SK-MEL-5 (cell line): ENCODE measurements at regions not wholly inside any gene's neighbourhood (a gene's known extent, or its start where the extent isn't known, plus 50 kb on each side); places are given as distances from the start of the nearest gene placed in this dataset.
"Not testable (repeated sequence)": the region's sequence is repeated elsewhere in the genome, so short reads cannot be mapped to it uniquely, and the experiment has no call there.

ENCODE experiments used
- DNase-seq: peaks from one replicate; pipeline ENCODE4 v3.0.0-alpha.2; 2016; ENCODE audit warnings: low read depth, low spot score
- in situ Hi-C: cut with HindIII; loops from 2 replicates; pipeline ENCODE4 v1.10.0; 2016; ENCODE audit warnings: low sequenced_read_pairs, high pct_unique_total_duplicates, low pct_unique_long_range_greater_than_20kb

DNA sequence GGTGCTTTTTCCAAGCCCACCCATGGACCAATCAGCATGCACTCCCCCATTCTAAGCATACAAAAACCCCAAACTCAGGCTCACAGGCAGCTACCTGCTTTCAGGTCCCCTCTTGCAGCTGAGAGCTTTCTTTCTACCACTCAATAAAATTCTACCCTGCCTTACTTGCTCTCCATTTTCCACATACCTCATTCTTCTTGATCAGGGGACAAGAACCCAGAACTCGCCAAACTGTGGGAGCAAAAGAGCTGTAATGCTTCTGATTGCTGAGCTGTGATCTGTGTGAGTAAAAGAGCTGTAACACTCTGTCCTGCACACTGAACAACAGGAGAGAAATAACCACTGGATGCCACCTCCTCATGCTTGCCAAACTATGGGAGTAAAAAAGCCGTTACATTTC, 972.1 kb downstream of the SLITRK5 start:
- DNase-seq = no peak
- in situ Hi-C loops = no loop called here

GRCh38 chr13:88648598-88649373, 977.6 kb downstream of the SLITRK5 start:
- peak; percentile 8 for DNase-seq
- in situ Hi-C loops = no loop called here

GRCh38 chr13:88649855-88650254, 978.7 kb downstream of the SLITRK5 start:
- in situ Hi-C loops = no loop called here
- DNase-seq = no peak

DNA sequence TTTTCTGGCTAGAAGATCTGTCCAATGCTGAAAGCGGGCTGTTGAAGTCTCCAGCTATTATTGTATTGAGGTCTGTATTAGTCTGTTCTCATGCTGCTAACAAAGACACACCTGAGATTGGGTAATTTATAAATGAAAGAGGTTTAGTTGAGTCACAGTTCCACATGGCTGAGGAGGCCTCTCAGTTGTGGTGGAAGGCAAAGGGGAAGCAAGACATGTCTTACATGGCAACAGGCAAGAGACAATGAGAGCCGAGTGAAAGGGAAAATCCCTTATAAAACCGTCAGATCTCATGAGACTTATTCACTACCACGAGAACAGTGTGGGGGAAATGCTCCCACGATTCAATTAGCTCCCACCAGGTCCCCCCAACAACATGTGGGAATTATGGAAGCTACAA, 980.4 kb downstream of the SLITRK5 start:
- no peak for DNase-seq
- in situ Hi-C loops = no loop called here

DNA sequence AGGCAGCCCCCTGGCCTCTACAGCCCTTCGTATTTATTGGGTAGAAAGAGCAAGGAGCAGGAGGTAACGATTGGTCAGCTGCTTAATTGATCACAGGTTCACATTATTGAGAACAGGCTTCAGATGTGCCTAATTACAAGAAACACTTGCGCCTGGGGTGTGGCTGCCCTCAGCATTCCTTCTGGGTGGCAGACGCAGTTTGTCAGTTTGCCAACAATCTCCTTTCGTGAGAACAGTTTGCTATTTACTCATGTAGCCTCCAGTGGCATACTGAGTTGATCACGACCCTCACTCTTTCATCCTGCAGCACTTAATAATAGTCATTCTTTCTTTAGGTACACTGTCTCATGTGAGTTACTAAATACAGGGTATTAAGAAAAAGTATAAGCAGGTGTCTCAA, 985.6 kb downstream of the SLITRK5 start:
- no peak for DNase-seq
- in situ Hi-C loops = no loop called here

DNA sequence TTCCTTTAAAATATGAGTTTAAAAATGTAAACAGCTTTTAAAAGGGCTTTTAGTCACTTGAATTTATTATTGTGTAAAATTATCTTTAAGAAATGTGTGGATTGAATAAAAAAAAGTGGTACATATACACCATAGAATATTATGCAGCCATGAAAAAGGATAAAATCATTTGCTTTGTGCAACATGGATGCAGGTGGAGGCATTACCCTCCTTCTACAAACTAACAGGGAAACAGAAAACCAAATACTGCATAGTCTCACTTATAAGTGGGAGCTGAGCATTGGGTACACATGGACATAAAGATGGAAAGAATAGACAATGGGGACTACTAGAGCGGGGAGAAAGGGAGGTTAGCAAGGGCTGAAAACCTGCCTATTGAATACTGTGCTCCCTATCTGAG, 999.3 kb downstream of the SLITRK5 start:
- DNase-seq = no peak

DNA sequence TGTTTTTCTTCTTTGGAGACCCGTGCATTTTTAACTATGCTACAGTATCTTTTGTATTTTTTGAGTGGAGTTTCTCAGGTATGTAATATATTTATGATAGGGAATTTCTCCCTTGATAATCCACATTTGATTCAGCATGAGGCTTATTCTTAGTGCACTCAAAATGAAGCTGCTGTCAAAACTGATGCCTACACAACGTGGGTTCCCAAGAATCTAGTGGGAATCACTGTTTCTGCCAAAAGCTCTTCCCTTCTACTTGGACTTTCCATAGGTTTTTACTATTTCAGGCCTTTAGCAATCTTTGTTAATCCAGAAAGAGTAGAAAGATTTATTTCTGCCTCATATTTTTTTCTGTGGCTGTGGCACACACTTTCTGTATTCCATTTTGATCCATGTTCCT, 1003.7 kb downstream of the SLITRK5 start:
- DNase-seq = no peak
- in situ Hi-C loops = no loop called here

More for the DNA sequence above, 999.3 kb downstream of the SLITRK5 start:
- in situ Hi-C loops = no loop called here

- in situ Hi-C loops = no loop called here
- DNase-seq = no peak
Measured at GRCh38 chr13:88675347-88675996, 1004.3 kb downstream of the SLITRK5 start.

GRCh38 chr13:88676016-88676415, 1004.8 kb downstream of the SLITRK5 start:
- DNase-seq = no peak
- in situ Hi-C loops = no loop called here

GRCh38 chr13:88685459-88685858, 1014.3 kb downstream of the SLITRK5 start:
- DNase-seq = no peak
- in situ Hi-C loops = no loop called here

GRCh38 chr13:88701551-88701950, 1030.4 kb downstream of the SLITRK5 start:
- DNase-seq = no peak
- in situ Hi-C loops = no loop called here

DNA sequence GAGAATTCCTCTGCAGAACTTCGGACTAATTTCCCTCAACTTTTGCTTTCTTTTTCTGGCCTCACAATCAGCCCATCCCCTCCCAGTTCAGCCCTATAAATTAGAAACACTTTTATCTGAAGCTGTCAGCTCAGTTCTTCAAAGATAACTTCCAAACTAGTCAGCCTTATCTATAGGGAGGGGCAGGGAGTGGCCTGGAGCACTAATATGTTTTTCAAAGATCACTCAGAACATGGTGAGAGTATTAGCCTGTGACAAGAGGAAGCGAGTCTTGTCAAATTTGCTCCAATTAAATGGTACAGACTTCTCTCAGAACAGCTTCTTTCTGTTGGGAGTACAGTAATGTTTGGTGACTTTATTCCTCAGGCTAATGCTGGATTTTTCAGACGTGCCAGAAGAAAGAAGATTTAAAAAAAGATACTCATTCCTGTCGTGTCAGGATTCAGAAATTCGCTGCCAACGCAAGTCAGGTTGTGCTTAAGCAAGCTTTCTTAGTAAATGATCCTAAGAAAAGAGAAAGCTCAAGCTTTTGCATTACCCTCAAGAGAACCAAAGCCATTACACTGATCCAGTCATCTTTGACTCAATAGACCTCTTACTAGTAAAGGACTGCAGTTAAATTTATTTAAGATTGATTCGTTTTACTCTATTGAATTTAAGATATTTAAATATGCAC, 1033.6 kb downstream of the SLITRK5 start:
- DNase-seq = no peak

GRCh38 chr13:88707646-88708045, 1036.5 kb downstream of the SLITRK5 start:
- in situ Hi-C loops = no loop called here
- no peak for DNase-seq

More for the DNA sequence above, 1033.6 kb downstream of the SLITRK5 start:
- in situ Hi-C loops = no loop called here

- in situ Hi-C loops = no loop called here
- DNase-seq = no peak
Measured at GRCh38 chr13:88717946-88718345, 1046.8 kb downstream of the SLITRK5 start.

DNA sequence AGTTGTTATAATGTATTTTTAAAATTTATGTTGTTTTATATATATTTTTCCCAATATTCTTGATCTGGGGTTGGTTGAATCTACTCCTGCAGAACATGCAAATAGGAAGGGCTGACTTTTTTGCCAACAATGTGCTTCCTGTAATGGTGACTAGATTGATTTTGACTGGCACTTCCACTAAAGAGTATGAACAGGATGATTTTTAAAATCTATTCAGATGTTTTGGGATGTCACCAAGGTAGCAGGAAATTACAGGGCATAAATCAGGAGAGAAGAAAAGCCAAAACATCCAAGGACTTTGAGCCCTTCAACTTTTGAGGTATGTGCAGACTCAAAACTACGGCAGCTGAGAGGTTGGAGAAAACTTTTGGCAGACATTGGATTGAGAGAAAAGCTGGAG, 1047.6 kb downstream of the SLITRK5 start:
- in situ Hi-C loops = no loop called here

GRCh38 chr13:88726075-88726474, 1054.9 kb downstream of the SLITRK5 start:
- no peak for DNase-seq
- in situ Hi-C loops = no loop called here

More for the DNA sequence above, 1047.6 kb downstream of the SLITRK5 start:
- no peak for DNase-seq

GRCh38 chr13:88727236-88727635, 1056.1 kb downstream of the SLITRK5 start:
- DNase-seq, in situ Hi-C loops: not testable (repeated sequence)

DNA sequence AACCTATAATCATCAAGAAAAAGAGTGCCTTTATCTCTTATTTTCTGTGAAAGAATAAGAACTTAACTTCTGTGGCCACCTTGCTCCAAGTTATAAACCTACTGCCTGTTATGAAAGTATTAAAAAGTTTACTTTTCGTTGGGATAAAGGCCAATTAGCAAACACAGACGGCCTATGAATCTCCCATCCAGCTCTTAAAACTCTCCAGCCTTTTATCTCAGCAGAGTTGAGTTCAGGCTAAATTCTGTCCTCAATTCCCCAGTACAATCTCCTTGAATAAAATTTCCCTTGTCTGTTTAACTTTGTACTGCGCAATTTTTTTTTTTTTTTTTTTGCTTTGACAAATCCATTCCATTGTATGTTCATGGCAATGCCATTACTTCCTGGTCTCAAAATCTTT, 1058.4 kb downstream of the SLITRK5 start:
- DNase-seq = no peak
- in situ Hi-C loops = no loop called here

- DNase-seq = no peak
- in situ Hi-C loops = no loop called here
Measured at GRCh38 chr13:88736026-88736425, 1064.9 kb downstream of the SLITRK5 start.
